ENCODE measurements at regions not wholly inside any gene's neighbourhood (a gene's known extent, or its start where the extent isn't known, plus 50 kb on each side); places are given as distances from the start of the nearest gene placed in this dataset.
A peak's percentile ranks its signal among the peaks of the same experiment; 100 is the strongest.
"Not testable (repeated sequence)": the region's sequence is repeated elsewhere in the genome, so short reads cannot be mapped to it uniquely, and the experiment has no call there.

- no peak for DNase-seq (ENCODE audit: low read depth)
Measured at GRCh38 chr15:35992791-35993190, 446.8 kb upstream of the DPH6 start.

DNA sequence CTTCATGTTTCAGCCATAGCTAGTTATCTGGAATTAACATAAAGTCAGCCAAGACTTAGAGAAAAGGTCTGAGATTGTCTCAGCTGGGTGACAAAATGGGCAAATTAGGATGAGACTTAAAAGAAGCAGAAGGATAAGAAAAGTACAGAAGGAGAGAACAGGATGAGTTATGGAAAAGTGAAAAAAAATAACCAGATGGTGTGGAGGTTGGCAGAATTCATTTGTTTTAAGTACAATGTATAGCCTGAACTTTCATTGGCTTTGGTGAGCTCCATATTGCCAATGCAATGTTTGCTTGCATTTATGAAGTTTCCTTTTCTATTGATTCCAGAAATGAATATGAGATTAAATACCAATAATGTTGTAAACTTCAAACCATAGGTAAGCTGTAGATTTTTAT, 447.2 kb upstream of the DPH6 start:
- no peak for DNase-seq (ENCODE audit: low read depth)

GRCh38 chr15:35994876-35995275, 448.9 kb upstream of the DPH6 start:
- no peak for DNase-seq (ENCODE audit: low read depth)

DNA sequence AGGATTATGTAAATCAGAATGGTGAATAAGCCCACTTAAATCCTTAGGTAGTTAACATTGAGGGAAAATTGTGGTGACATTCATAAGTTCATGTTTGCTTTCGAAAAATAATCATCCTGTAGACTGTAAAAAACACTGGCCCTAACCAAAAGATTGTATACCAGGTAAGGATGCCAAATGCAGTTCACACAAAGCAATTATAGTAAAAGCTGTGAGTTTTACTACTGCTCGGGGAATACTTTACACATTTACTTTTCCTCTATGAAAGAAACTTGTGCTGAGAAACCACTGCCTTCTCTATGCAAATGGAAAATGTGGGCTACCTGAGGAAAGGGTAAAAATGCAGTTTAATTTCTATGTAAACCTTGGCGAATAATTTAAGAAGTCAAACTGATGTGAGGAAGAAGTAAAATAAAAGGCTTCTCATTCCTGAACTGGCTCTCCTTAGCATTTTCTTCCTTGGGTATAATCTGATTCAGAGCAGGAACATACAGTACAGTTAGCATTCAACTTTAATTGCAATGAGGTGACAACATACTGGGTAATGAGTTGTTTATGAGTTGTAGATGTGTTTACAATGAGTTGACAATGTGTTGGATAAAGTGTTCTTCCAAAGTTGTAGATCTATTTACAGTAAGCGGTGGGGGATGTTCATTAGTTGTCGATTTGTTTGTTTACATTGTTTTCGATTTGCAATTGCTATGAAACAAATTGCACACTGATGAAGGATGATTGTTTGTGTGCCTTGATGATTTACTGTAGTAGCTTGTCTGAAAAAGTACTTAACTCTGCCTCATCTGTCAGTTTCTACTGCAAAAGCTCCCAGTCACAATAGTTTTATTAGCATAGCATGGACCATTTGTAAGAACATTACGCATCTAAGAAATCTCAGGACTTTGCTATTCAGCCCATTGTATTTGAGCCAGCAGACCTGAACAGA, 453.0 kb upstream of the DPH6 start:
- no peak for DNase-seq (ENCODE audit: low read depth)

DNA sequence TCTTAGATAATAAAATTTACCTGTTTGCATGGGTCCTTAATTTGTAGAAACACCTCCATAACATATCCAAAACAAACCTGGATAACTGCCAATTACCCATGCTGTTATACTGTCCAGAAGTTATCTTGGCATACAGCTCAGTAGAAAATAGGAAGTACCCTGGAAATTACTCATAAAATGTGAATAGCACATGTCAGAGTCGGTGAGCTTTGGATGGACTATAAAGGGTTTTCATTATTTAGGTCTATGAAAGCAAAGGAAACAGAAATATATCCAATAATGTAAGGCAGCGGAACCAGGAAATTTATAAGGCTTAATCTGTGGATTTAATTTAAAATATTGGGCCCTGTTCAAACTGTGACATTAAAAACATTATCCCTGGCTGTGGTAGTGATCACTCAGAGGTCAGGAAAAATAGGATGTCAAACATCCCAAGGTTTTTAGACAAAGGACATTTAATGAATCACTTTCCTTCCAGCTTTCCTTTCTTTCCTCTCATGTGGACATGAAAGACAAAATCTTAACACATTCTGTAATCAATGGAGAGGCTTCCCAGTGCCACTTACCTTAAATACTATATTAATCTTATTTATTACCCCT, 459.0 kb upstream of the DPH6 start:
- no peak for DNase-seq (ENCODE audit: low read depth)

GRCh38 chr15:36005542-36005941, 459.6 kb upstream of the DPH6 start:
- DNase-seq (ENCODE audit: low read depth) = no peak

- no peak for DNase-seq (ENCODE audit: low read depth)
Measured at GRCh38 chr15:36007699-36008098, 461.7 kb upstream of the DPH6 start.

GRCh38 chr15:36008719-36009118, 462.8 kb upstream of the DPH6 start:
- no peak for DNase-seq (ENCODE audit: low read depth)

GRCh38 chr15:36024031-36024688, 478.2 kb upstream of the DPH6 start:
- DNase-seq (ENCODE audit: low read depth) = no peak

- DNase-seq (ENCODE audit: low read depth) = no peak
Measured at GRCh38 chr15:36026627-36027283, 480.8 kb upstream of the DPH6 start.

- DNase-seq (ENCODE audit: low read depth) = peak; percentile 10
Measured at GRCh38 chr15:36029606-36030210, 483.7 kb upstream of the DPH6 start.

- DNase-seq (ENCODE audit: low read depth) = no peak
Measured at GRCh38 chr15:36039996-36040572, 494.1 kb upstream of the DPH6 start.

- not testable (repeated sequence) for DNase-seq (ENCODE audit: low read depth)
Measured at GRCh38 chr15:36047018-36047716, 501.2 kb upstream of the DPH6 start.

GRCh38 chr15:36050899-36051298, 504.9 kb upstream of the DPH6 start:
- no peak for DNase-seq (ENCODE audit: low read depth)

GRCh38 chr15:36052641-36053040, 506.7 kb upstream of the DPH6 start:
- DNase-seq (ENCODE audit: low read depth) = not testable (repeated sequence)

DNA sequence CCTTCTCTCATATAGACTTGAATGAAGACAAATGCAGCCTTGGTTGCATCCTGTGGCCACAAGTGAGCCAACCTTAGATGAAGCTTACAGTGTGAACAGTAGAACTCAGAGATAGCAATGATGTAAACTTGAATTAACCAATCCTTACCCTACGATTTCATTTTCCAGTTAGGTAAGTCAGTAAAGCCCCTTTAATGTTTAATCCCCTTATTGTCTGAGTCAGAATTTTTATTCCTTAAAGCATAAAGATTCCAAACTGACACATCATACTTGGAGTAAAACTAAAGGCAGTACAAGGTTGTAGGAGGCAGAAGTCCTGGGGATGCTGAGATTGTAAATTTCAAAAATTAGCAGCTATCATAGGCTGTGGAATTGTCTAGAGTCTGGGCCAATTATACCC, 507.8 kb upstream of the DPH6 start:
- DNase-seq (ENCODE audit: low read depth) = no peak

- DNase-seq (ENCODE audit: low read depth) = no peak
Measured at GRCh38 chr15:36059596-36059995, 513.6 kb upstream of the DPH6 start.

DNA sequence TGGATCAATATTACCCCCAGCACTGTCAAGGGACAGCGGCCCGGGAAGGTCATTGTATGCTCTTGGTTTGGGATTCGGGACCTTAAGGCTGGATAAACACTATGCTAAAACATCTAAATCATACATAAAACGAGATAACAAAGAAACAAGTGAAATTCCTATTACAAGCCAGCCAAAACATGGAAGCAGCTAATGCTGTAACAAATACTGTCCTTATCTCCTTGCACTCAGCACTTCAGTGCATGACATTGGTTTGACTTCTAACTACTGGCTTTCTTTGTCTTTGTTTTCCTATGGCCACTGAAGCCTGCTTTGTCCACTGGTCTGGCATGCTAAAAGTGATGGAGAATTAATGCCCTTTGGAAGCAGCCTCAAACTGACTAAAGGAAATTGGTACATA, 516.4 kb upstream of the DPH6 start:
- no peak for DNase-seq (ENCODE audit: low read depth)

DNA sequence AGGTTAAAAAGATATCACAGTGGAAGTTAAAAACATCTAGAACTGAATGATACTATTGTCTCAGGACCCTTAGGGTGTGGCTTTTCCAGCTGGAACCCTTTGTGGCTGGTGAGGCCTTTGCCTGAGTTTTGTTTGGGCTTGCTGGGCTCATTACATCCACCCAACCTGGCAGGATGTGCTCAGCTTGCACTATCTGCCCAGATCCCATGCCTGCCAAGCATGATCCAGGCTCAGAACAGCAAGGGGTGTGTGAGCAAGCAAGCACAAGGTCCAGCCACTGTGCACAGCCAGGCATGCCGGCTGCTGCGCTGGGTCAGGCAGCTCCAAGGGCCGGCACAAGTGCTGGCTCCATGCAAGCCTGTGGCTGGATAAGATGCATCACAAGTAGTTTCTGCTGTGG, 512.7 kb upstream of the CDIN1 start:
- DNase-seq (ENCODE audit: low read depth) = no peak

- no peak for DNase-seq (ENCODE audit: low read depth)
Measured at GRCh38 chr15:36067483-36068274, 511.7 kb upstream of the CDIN1 start.

Measured in HS-5 (cell line).